Lung (tissue), 11 donors: ENCODE measurements at regions not wholly inside any gene's neighbourhood (a gene's known extent, or its start where the extent isn't known, plus 50 kb on each side); places are given as distances from the start of the nearest gene placed in this dataset.

Source experiments
- ATAC-seq: fragments of 200-7000 bp; cut with Tn5 transposase; one replicate; pipeline ENCODE4 v1.9.1; 2020; ENCODE audit warnings: moderate number of reproducible peaks; ENCODE audit not compliant: insufficient read depth, low FRiP score
- DNase-seq, 3 donors: peaks; one replicate each; pipeline ENCODE4 v3.0.0-alpha.2; 2013 to 2017
- H3K27ac ChIP-seq, 2 donors: one replicate each; pipeline ENCODE4 v1.5.1; 2013; ENCODE audit warnings: mild to moderate bottlenecking in 2 of 2, moderate library complexity in 2 of 2, control low read depth in 1 of 2, inconsistent platforms in 1 of 2, low read depth in 1 of 2, low read length in 1 of 2
- H3K27me3 ChIP-seq, 3 donors: one replicate each; pipeline ENCODE4 v1.5.1; 2013; ENCODE audit warnings: low read length in 2 of 3; ENCODE audit not compliant: control insufficient read depth in 3 of 3, insufficient read depth in 3 of 3
- H3K36me3 ChIP-seq, 4 donors: one replicate each; pipeline ENCODE4 v1.5.1; 2013; ENCODE audit warnings: low read length in 4 of 4, mild to moderate bottlenecking in 1 of 4, moderate library complexity in 1 of 4; ENCODE audit not compliant: control insufficient read depth in 4 of 4, insufficient read depth in 4 of 4
- H3K4me1 ChIP-seq, 5 donors: one replicate each; pipeline ENCODE4 v1.5.1; 2013; ENCODE audit warnings: low read length in 5 of 5, mild to moderate bottlenecking in 2 of 5, moderate library complexity in 1 of 5; ENCODE audit not compliant: control insufficient read depth in 5 of 5, insufficient read depth in 5 of 5
- H3K4me3 ChIP-seq: one replicate; pipeline ENCODE4 v1.5.1; 2013; ENCODE audit warnings: mild to moderate bottlenecking, control low read depth, moderate library complexity
- H3K9ac ChIP-seq, 2 donors: one replicate each; pipeline ENCODE4 v1.5.1; 2013; ENCODE audit warnings: low read length in 2 of 2, control low read depth in 1 of 2; ENCODE audit not compliant: insufficient read depth in 1 of 2
- H3K9me3 ChIP-seq, 4 donors: one replicate each; pipeline ENCODE4 v1.5.1; 2013; ENCODE audit warnings: low read length in 3 of 4, mild to moderate bottlenecking in 1 of 4, moderate library complexity in 1 of 4; ENCODE audit not compliant: control insufficient read depth in 4 of 4, insufficient read depth in 3 of 4
- WGBS, 2 donors: extraction: QIAGEN DNeasy Blood & Tissue Kit; methylation state at CpG; one replicate each; pipeline ENCODE4 v1.1.7; 2013; 5-methylcytosine and 5-hydroxymethylcytosine counted together
- TF ChIP-seq, protein P1 (sequence below): IDR thresholded peaks from 2 replicates; pipeline ENCODE4 v1.5.1; 2012; ENCODE audit warnings: mild to moderate bottlenecking; ENCODE audit errors: control extremely low read depth, extremely low read depth
- donor health status: control.
- donor health status: control.
- donor health status: Bipolar disorder and iron deficiency.
- donor health status: healthy.
- donor health status: DM: yes; HTN: yes; CAD: no.

DNA sequence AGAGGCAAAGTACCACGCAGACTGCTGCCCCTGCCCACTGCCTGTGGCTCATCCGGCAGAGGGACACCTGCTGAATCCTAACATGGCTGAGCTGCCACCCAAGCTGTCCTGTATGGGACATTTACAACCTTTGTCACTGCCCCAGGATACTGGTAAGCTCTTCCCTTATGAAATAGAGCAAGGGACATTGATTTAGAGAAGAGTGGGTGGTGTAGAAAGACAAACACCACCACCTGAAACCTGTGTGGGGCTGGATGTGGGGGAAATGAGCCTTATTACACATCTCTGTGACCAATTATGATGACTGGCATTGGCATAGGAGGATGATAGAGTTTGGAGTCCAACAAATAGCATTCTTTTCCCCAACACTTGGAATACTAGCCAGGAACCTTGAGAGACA, 81.2 kb upstream of the GZMB start:
- H3K27me3 ChIP-seq, result no peaks in the 10 kb centered on the region
- TF ChIP-seq, protein P1, sequence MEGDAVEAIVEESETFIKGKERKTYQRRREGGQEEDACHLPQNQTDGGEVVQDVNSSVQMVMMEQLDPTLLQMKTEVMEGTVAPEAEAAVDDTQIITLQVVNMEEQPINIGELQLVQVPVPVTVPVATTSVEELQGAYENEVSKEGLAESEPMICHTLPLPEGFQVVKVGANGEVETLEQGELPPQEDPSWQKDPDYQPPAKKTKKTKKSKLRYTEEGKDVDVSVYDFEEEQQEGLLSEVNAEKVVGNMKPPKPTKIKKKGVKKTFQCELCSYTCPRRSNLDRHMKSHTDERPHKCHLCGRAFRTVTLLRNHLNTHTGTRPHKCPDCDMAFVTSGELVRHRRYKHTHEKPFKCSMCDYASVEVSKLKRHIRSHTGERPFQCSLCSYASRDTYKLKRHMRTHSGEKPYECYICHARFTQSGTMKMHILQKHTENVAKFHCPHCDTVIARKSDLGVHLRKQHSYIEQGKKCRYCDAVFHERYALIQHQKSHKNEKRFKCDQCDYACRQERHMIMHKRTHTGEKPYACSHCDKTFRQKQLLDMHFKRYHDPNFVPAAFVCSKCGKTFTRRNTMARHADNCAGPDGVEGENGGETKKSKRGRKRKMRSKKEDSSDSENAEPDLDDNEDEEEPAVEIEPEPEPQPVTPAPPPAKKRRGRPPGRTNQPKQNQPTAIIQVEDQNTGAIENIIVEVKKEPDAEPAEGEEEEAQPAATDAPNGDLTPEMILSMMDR, result no peak
- H3K4me3 ChIP-seq, result no peak overlapping the region
- 95 to 96% methylated on average over 2 of the region's 2 CpGs for WGBS, 2 donors
- peaks cover 0 to 2% (median 0%) of the 10 kb centered on the region in 4 donors for H3K9me3 ChIP-seq
- DNase-seq, result no peak
- no peaks in the 10 kb centered on the region for H3K36me3 ChIP-seq
- H3K27ac ChIP-seq, result no peak overlapping the region
- no peak overlapping the region for H3K9ac ChIP-seq
- H3K4me1 ChIP-seq, result peaks cover 0 to 15% (median 0%) of the 10 kb centered on the region in 5 donors
- no peak for ATAC-seq

DNA sequence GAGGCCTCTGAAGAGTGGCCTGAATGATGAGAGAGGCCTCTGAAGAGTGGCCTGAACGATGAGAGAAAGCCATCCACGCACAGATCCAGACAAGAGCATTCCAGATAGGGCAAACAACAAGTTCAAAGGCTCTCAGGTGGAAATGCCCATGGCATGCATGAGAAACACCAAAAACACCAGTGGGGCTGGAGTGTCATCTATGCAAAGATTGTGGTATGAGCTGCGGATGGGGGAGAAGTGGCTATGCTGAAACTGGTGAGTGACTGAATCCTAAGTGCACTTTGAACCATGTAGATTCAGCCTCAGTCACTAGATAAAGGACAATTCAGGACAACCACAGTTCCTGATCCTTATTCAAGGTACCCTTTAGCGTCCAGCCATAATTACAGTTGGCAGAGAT, 79.4 kb upstream of the GZMB start:
- 80 to 94% methylated on average over 4 of the region's 4 CpGs for WGBS, 2 donors
- no peak for ATAC-seq

DNA sequence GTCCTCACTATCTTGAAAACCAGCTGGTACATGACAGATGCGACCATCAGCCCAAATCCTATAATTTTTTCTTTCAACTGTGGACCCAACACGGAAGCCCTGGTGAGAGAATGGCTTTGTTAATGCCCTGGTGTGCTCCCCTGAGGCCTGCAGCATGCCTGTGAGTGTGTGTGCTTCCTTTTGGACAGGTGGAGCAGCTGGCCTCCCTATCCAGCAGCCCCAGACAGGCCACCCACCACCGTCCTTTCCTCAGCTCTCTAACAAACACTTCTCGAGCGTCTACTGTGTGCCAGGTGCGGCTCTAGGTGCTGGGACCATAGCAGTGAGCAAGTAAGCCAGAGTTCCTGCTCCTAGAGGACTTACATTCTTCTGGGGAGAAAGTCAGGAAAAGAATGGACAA, 78.9 kb upstream of the GZMB start:
- no peaks in the 10 kb centered on the region for H3K27me3 ChIP-seq
- TF ChIP-seq, protein P1, result no peak
- no peak overlapping the region for H3K4me3 ChIP-seq
- 91% methylated on average over 6 of the region's 6 CpGs for WGBS, 2 donors
- ATAC-seq, result no peak
- peaks cover 0 to 2% (median 0%) of the 10 kb centered on the region in 4 donors for H3K9me3 ChIP-seq
- no peaks in the 10 kb centered on the region for H3K36me3 ChIP-seq
- H3K9ac ChIP-seq, result no peak overlapping the region
- peaks cover 0 to 15% (median 0%) of the 10 kb centered on the region in 5 donors for H3K4me1 ChIP-seq
- DNase-seq, result no peak
- H3K27ac ChIP-seq, result no peak overlapping the region

More for the DNA sequence above, 79.4 kb upstream of the GZMB start:
- Histone ChIP-seq H3K4me3 (no peak overlapping the region), H3K27me3 (no peaks in the 10 kb centered on the region), H3K36me3 (no peaks in the 10 kb centered on the region), H3K9me3 (peaks cover 0 to 2% (median 0%) of the 10 kb centered on the region in 4 donors), H3K9ac (no peak overlapping the region), H3K27ac (no peak overlapping the region), H3K4me1 (peaks cover 0 to 15% (median 0%) of the 10 kb centered on the region in 5 donors)
- TF ChIP-seq, protein P1, result no peak
- no peak for DNase-seq

DNA sequence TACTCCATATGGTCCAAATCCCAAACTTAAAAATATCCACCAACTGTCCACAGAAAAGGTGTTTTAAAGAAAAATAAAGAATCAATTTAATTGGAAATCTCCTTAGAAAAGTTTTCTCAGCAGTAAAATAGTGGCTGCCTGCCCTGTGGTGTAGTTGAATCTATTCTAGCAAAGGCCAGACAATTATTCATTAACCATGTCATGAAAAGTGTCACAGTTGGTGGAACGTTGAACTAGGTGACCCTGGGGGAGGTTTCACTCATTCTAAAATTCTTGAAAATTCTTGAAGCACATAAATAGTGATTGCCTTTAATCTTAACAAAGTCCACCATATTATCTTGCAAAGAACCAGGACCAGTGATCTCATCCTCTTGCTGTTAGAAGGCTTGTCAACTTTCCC, 78.4 kb upstream of the GZMB start:
- Histone ChIP-seq H3K4me1 (peaks cover 0 to 15% (median 0%) of the 10 kb centered on the region in 5 donors), H3K27me3 (no peaks in the 10 kb centered on the region), H3K36me3 (no peaks in the 10 kb centered on the region), H3K9ac (no peak overlapping the region), H3K4me3 (no peak overlapping the region), H3K27ac (no peak overlapping the region), H3K9me3 (peaks cover 0 to 2% (median 0%) of the 10 kb centered on the region in 4 donors)
- WGBS, 2 donors, result 86 to 91% methylated on average over 1 of the region's 1 CpG
- ATAC-seq (no peak), DNase-seq (no peak)
- TF ChIP-seq, protein P1, result no peak
